ENCODE measurements at regions not wholly inside any gene's neighbourhood (a gene's known extent, or its start where the extent isn't known, plus 50 kb on each side); places are given as distances from the start of the nearest gene placed in this dataset.
"Not testable (repeated sequence)": the region's sequence is repeated elsewhere in the genome, so short reads cannot be mapped to it uniquely, and the experiment has no call there.

- DNase-seq (ENCODE audit: missing footprints) (no peak), ATAC-seq (no peak)
- intact Hi-C loops (cut with DNase I), result no loop called here
Observed at GRCh38 chrX:69431420-69431819, 72.7 kb upstream of the NALF2 start.

GRCh38 chrX:69430785-69431184, 73.3 kb upstream of the NALF2 start:
- intact Hi-C loops (cut with DNase I), result no loop called here
- no peak for DNase-seq (ENCODE audit: missing footprints)
- peak; percentile 91 for ATAC-seq

- intact Hi-C loops (cut with DNase I), result loop anchor here (5.0 to 10.0 kb wide), 2 partner anchors 105 to 663 kb away; no protein-coding TSS in a partner anchor
- peak; percentile 84 for ATAC-seq
- DNase-seq (ENCODE audit: missing footprints), result no peak
Observed at GRCh38 chrX:69429339-69430015, 74.6 kb upstream of the NALF2 start.

GRCh38 chrX:69428216-69428615, 75.9 kb upstream of the NALF2 start:
- ATAC-seq (no peak), DNase-seq (ENCODE audit: missing footprints) (no peak)
- intact Hi-C loops (cut with DNase I), result loop anchor here (5.0 to 10.0 kb wide), 2 partner anchors 107 to 664 kb away; no protein-coding TSS in a partner anchor

GRCh38 chrX:69424910-69425309, 79.2 kb upstream of the NALF2 start:
- ATAC-seq, result no peak
- DNase-seq (ENCODE audit: missing footprints), result no peak
- intact Hi-C loops (cut with DNase I), result loop anchor here (5.0 to 10.0 kb wide), 2 partner anchors 110 to 667 kb away; no protein-coding TSS in a partner anchor

GRCh38 chrX:69424161-69424560, 80.0 kb upstream of the NALF2 start:
- DNase-seq (ENCODE audit: missing footprints), result no peak
- no peak for ATAC-seq
- intact Hi-C loops (cut with DNase I), result loop anchor here (10.0 kb wide), 1 partner anchor 111 kb away; no protein-coding TSS in a partner anchor

- not testable (repeated sequence) for DNase-seq (ENCODE audit: missing footprints); ATAC-seq
- intact Hi-C loops (cut with DNase I), result loop anchor here (10.0 kb wide), 1 partner anchor 113 kb away; no protein-coding TSS in a partner anchor
Observed at GRCh38 chrX:69422208-69422607, 81.9 kb upstream of the NALF2 start.

- ATAC-seq, result no peak
- DNase-seq (ENCODE audit: missing footprints), result no peak
- intact Hi-C loops (cut with DNase I), result no loop called here
Observed at GRCh38 chrX:69415698-69416097, 88.4 kb upstream of the NALF2 start.

- ATAC-seq (no peak), DNase-seq (ENCODE audit: missing footprints) (no peak)
- intact Hi-C loops (cut with DNase I), result no loop called here
Observed at GRCh38 chrX:69412661-69413060, 91.5 kb upstream of the NALF2 start.

- intact Hi-C loops (cut with DNase I), result no loop called here
- ATAC-seq (no peak), DNase-seq (ENCODE audit: missing footprints) (peak; percentile 41)
Observed at GRCh38 chrX:69398881-69399280, 105.2 kb upstream of the NALF2 start.

- ATAC-seq, result no peak
- no peak for DNase-seq (ENCODE audit: missing footprints)
- intact Hi-C loops (cut with DNase I), result no loop called here
Observed at GRCh38 chrX:69396916-69397315, 107.2 kb upstream of the NALF2 start.

GRCh38 chrX:69395306-69395705, 108.8 kb upstream of the NALF2 start:
- DNase-seq (ENCODE audit: missing footprints) (no peak), ATAC-seq (no peak)
- intact Hi-C loops (cut with DNase I), result no loop called here

- intact Hi-C loops (cut with DNase I), result loop anchor here (5.0 to 10.0 kb wide), 2 partner anchors 154 to 562 kb away; partner anchors contain the start of gene EFNB1
- ATAC-seq (no peak), DNase-seq (ENCODE audit: missing footprints) (no peak)
Observed at GRCh38 chrX:69389101-69389501, 115.0 kb upstream of the NALF2 start.

GRCh38 chrX:69388526-69388925, 115.6 kb upstream of the NALF2 start:
- intact Hi-C loops (cut with DNase I), result loop anchor here (5.0 to 10.0 kb wide), 2 partner anchors 154 to 561 kb away; partner anchors contain the start of gene EFNB1
- ATAC-seq (no peak), DNase-seq (ENCODE audit: missing footprints) (no peak)

- intact Hi-C loops (cut with DNase I), result loop anchor here (5.0 to 10.0 kb wide), 2 partner anchors 153 to 561 kb away; partner anchors contain the start of gene EFNB1
- peak; percentile 54 for ATAC-seq
- DNase-seq (ENCODE audit: missing footprints), result peak; percentile 68
Observed at GRCh38 chrX:69387567-69388487, 116.3 kb upstream of the NALF2 start.

- DNase-seq (ENCODE audit: missing footprints) (no peak), ATAC-seq (no peak)
- intact Hi-C loops (cut with DNase I), result loop anchor here (5.0 to 10.0 kb wide), 2 partner anchors 152 to 559 kb away; partner anchors contain the start of gene EFNB1
Observed at GRCh38 chrX:69386681-69387080, 117.4 kb upstream of the NALF2 start.

GRCh38 chrX:69379412-69379811, 124.7 kb upstream of the NALF2 start:
- DNase-seq (ENCODE audit: missing footprints), result no peak
- no peak for ATAC-seq
- intact Hi-C loops (cut with DNase I), result no loop called here

GRCh38 chrX:69374569-69374968, 129.6 kb upstream of the NALF2 start:
- ATAC-seq, result peak; percentile 86
- no peak for DNase-seq (ENCODE audit: missing footprints)
- intact Hi-C loops (cut with DNase I), result no loop called here

GRCh38 chrX:69372435-69372834, 131.7 kb upstream of the NALF2 start:
- intact Hi-C loops (cut with DNase I), result no loop called here
- no peak for DNase-seq (ENCODE audit: missing footprints)
- ATAC-seq, result no peak
